ENCODE measurements at regions not wholly inside any gene's neighbourhood (a gene's known extent, or its start where the extent isn't known, plus 50 kb on each side); places are given as distances from the start of the nearest gene placed in this dataset.
"Not testable (repeated sequence)": the region's sequence is repeated elsewhere in the genome, so short reads cannot be mapped to it uniquely, and the experiment has no call there.

GRCh38 chr4:137942015-137942515 is 300.1 kb downstream of the SLC7A11 start:
- TF ChIP-seq CTCF, POLR2AphosphoS5 (IDR thresholded peaks at IDR 0.05): not testable (repeated sequence)

All from stomach (tissue), 4 donors.